Mammary epithelial cell (primary cell): ENCODE measurements at regions not wholly inside any gene's neighbourhood (a gene's known extent, or its start where the extent isn't known, plus 50 kb on each side); places are given as distances from the start of the nearest gene placed in this dataset.

Source experiments
- CTCF ChIP-seq, 2 donors: IDR thresholded peaks in 1 of 2; conservative IDR thresholded peaks in 1 of 2; 2 replicates each; pipeline ENCODE4 v1.5.1; 2011 to 2012; ENCODE audit warnings: inconsistent platforms in 2 of 2, low read length in 2 of 2, mild to moderate bottlenecking in 2 of 2, control low read depth in 1 of 2, low read depth in 1 of 2; ENCODE audit not compliant: insufficient read depth in 1 of 2; ENCODE audit errors: extremely low read depth in 1 of 2
- EZH2 ChIP-seq: IDR thresholded peaks from 2 replicates; pipeline ENCODE4 v1.6.1; 2012; ENCODE audit warnings: low read length, inconsistent platforms, borderline replicate concordance

GRCh38 chr2:146602856-146603255, 1242.0 kb upstream of the ACVR2A start:
- TF ChIP-seq CTCF (conservative IDR thresholded peaks at IDR 0.05 in 1 of 2, IDR thresholded peaks at IDR 0.05 in 1 of 2; ENCODE audit: extremely low read depth in 1 of 2, insufficient read depth in 1 of 2, low read depth in 1 of 2, low read length in 2 of 2) (no peak), EZH2 (no peak)
